Activated CD8-positive, alpha-beta T cell treated with anti-CD3 and anti-CD28 coated beads, Interleukin-2, amount 10 ng/mL, durations not matched to agents 7 days and 5 days (primary cell): ENCODE measurements at regions not wholly inside any gene's neighbourhood (a gene's known extent, or its start where the extent isn't known, plus 50 kb on each side); places are given as distances from the start of the nearest gene placed in this dataset.

ENCODE experiments used
- ATAC-seq: fragments of 150-1000 bp; cut with Tn5 transposase; one replicate; pipeline ENCODE4 v1.10.0; 2021; ENCODE audit warnings: moderate library complexity
- CTCF ChIA-PET: fragments of 350-600 bp; sonication (Branson Sonifier 250); formaldehyde crosslinking; loops from one replicate; lab custom pipeline; 2021; ENCODE audit warnings: antibody characterized with exemption; lab: Charles Lee
- POLR2A ChIA-PET: fragments of 350-600 bp; sonication (Branson Sonifier 250); formaldehyde crosslinking; loops from one replicate; lab custom pipeline; 2021; ENCODE audit warnings: antibody characterized with exemption; lab: Charles Lee
- DNase-seq: peaks from one replicate; pipeline ENCODE4 v3.0.0-alpha.2; 2020
- H3K27ac Mint-ChIP-seq: one replicate; pipeline ENCODE4 v1.8.0; 2021; ENCODE audit warnings: mild to moderate bottlenecking, mixed read lengths
- H3K27me3 Mint-ChIP-seq: one replicate; pipeline ENCODE4 v1.8.0; 2021; ENCODE audit warnings: low read depth, mixed read lengths
- H3K36me3 Mint-ChIP-seq: one replicate; pipeline ENCODE4 v1.8.0; 2021; ENCODE audit warnings: low read depth, mixed read lengths
- H3K4me1 Mint-ChIP-seq: one replicate; pipeline ENCODE4 v1.8.0; 2021; ENCODE audit warnings: low read depth, mixed read lengths
- H3K4me3 Mint-ChIP-seq: one replicate; pipeline ENCODE4 v1.8.0; 2021; ENCODE audit warnings: mild to moderate bottlenecking, mixed read lengths
- H3K9me3 Mint-ChIP-seq: one replicate; pipeline ENCODE4 v1.8.0; 2022; ENCODE audit warnings: mixed read lengths; ENCODE audit not compliant: insufficient read depth

DNA sequence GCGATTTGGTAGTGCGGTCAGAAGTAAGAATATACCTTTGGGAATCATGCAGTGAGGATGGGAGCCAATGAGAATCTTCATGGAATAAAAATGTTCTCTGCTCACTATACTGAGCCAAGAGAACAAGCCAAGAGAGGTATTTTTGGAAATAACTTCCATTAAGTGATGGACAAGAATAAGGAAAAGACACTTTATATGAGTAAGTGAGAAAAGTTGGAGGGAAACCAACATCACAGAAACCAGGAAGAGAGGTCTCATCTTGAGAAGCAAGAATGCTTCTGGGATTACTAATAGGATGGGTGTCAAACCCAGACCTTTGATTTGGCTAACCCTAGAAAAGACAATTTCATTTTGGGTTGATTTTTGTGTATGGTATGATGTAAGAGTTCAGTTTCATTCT lies 181.2 kb upstream of the JAG1 start:
- DNase-seq, result no peak
- no peak for ATAC-seq
- H3K9me3 Mint-ChIP-seq, result no peaks in the 10 kb centered on the region
- CTCF ChIA-PET, result no interaction called here
- H3K27ac Mint-ChIP-seq, result no peak overlapping the region
- no peaks in the 10 kb centered on the region for H3K27me3 Mint-ChIP-seq
- H3K4me3 Mint-ChIP-seq, result no peak overlapping the region
- POLR2A ChIA-PET, result no interaction called here
- H3K36me3 Mint-ChIP-seq, result no peaks in the 10 kb centered on the region
- no peaks in the 10 kb centered on the region for H3K4me1 Mint-ChIP-seq

DNA sequence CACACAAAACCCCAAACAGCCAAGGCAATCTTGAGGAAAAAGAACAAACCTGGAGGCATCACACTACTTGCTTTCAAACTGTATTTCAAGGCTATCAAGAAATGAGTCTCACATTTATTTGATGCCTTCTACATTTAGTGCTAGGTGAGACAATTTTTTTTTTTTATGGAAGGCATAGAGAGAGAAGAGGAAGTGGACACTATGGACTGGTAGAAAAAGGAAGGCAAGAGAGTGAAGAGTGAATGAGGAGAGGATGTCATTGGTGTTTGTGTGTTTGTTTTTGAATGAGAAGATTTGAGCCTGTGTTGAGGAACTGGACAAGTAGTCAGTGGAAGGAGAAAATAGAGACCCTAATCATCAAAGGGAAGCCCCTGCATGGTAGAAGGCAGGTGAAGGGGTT lies 182.0 kb upstream of the JAG1 start:
- H3K27me3 Mint-ChIP-seq, result no peaks in the 10 kb centered on the region
- H3K27ac Mint-ChIP-seq, result no peak overlapping the region
- H3K36me3 Mint-ChIP-seq, result no peaks in the 10 kb centered on the region
- no peak overlapping the region for H3K4me3 Mint-ChIP-seq
- no peaks in the 10 kb centered on the region for H3K4me1 Mint-ChIP-seq
- DNase-seq (no peak), ATAC-seq (no peak)
- ChIA-PET POLR2A (no interaction called here), CTCF (no interaction called here)
- no peaks in the 10 kb centered on the region for H3K9me3 Mint-ChIP-seq

DNA sequence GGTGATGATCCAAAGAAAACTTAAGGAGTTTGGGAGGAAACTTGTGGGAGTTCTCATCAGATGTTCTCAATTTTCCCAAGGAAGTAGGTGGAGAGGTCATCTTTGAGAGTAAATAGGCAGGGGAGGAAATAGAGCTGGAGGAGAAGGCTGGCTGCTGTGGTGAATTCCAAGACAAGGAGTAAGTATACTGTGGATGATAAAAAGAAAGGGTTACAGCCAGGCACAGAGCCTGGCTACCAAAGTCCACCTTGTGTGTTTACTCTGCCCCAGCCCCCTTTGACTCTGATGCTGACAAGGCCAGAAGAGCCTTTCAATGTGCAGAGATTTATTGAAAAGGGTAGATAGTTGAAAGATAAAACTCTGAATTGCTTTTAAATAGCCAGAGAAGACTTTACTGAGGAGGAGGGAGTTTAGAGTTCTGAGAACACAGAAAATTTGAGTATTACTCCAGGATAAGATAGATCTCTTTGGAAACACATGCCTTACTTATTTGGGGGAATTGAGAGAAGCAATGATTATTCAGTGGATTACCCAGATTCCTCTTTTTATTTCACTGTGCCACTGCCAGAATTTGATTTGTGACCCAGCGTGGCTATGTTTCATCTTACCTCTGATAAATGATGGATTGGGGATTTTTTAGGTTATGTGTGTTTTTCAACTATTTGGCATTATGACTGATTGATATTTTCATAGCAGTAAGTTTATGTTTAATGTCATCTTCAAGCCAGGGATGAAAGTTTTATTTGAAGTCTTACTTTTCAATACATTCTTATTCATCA lies 182.6 kb upstream of the JAG1 start:
- H3K4me1 Mint-ChIP-seq, result no peaks in the 10 kb centered on the region
- no peak overlapping the region for H3K4me3 Mint-ChIP-seq
- H3K36me3 Mint-ChIP-seq, result no peaks in the 10 kb centered on the region
- DNase-seq, result no peak
- H3K27me3 Mint-ChIP-seq, result no peaks in the 10 kb centered on the region
- no peak overlapping the region for H3K27ac Mint-ChIP-seq
- ATAC-seq, result no peak
- H3K9me3 Mint-ChIP-seq, result no peaks in the 10 kb centered on the region
- ChIA-PET CTCF (no interaction called here), POLR2A (no interaction called here)

DNA sequence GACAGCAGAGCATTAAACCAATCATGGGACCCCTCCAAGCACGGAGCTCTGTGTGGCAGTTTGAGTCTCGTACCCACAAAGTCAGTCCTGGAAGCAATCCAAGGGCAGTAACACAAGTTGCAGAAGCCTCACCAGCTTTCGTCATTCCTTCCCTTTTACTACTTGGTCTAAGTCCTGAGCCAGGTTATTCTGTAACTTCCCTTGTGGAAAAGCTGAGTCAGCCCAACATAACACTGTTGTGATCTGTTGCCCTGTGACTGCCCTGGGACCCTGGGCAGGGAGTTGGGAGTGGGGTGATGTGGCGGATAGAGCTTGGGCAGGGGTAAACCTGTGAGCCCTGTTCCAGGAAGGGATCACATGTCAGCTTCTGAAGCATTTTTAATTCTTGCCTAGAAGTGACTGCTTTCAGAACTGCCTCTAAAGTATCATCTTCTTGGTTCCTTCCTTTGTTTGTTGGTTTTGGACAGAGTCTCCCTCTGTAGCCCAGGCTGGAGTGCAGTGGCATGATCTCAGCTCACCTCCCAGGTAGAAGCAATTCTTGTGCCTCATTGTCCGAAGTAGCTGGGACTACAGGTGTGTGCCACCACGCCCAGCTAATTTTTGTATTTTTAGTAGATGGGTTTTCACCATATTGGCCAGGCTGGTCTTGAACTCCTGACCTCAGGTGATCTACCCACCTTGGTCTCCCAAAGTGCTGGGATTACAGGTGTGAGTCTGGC lies 183.7 kb upstream of the JAG1 start:
- H3K9me3 Mint-ChIP-seq, result no peaks in the 10 kb centered on the region
- ChIA-PET POLR2A (no interaction called here), CTCF (interaction anchor here (0.6 kb wide), 1 partner anchor 302 kb away, joined by 3 read pairs; no protein-coding TSS in a partner anchor)
- no peaks in the 10 kb centered on the region for H3K4me1 Mint-ChIP-seq
- DNase-seq (no peak), ATAC-seq (no peak)
- no peak overlapping the region for H3K4me3 Mint-ChIP-seq
- H3K36me3 Mint-ChIP-seq, result no peaks in the 10 kb centered on the region
- no peaks in the 10 kb centered on the region for H3K27me3 Mint-ChIP-seq
- H3K27ac Mint-ChIP-seq, result no peak overlapping the region

DNA sequence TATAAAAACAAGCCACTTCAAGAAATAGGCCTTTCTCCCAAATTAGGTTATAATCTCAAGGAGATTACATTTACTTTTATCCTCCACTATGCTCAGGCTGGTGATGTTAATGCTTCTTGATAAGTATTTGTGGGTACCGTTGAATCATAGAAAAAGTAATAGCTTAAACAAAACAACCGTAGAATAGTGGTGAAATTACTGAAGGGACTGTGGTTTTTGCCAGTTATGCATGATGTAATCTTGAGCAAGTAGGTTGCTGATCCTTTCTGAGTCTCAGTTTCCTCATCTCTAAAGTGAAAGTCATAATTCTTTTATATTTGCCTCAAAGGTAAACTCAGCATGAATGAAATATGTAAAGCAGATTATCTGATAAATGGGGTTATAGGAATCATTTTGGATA lies 187.3 kb upstream of the JAG1 start:
- no peak overlapping the region for H3K4me3 Mint-ChIP-seq
- ATAC-seq (no peak), DNase-seq (no peak)
- ChIA-PET CTCF (no interaction called here), POLR2A (no interaction called here)
- H3K9me3 Mint-ChIP-seq, result no peaks in the 10 kb centered on the region
- H3K4me1 Mint-ChIP-seq, result no peaks in the 10 kb centered on the region
- H3K36me3 Mint-ChIP-seq, result no peaks in the 10 kb centered on the region
- no peak overlapping the region for H3K27ac Mint-ChIP-seq
- no peaks in the 10 kb centered on the region for H3K27me3 Mint-ChIP-seq

DNA sequence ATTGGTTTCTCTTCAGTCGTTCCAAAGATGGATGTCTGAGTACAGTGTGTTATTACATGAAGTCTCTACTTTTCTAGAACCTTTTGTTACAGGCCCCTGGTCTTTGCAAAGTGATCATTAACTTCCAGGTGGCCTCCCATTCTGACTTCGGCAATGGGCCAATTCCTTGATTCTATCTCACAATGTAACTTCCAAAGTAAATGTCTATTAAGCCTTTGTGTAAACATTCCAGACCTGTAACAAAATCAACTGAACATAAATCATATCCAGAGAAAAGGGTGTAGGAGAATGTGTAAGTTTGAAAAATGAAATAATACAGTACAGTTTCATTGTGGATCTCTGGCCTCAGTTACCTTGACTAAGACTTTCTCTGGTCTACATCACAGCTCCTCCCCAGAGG lies 187.8 kb upstream of the JAG1 start:
- Mint-ChIP-seq H3K4me1 (no peaks in the 10 kb centered on the region), H3K27me3 (no peaks in the 10 kb centered on the region), H3K27ac (no peak overlapping the region), H3K36me3 (no peaks in the 10 kb centered on the region), H3K4me3 (no peak overlapping the region), H3K9me3 (no peaks in the 10 kb centered on the region)
- DNase-seq (no peak), ATAC-seq (no peak)
- CTCF ChIA-PET, result no interaction called here
- POLR2A ChIA-PET, result no interaction called here

DNA sequence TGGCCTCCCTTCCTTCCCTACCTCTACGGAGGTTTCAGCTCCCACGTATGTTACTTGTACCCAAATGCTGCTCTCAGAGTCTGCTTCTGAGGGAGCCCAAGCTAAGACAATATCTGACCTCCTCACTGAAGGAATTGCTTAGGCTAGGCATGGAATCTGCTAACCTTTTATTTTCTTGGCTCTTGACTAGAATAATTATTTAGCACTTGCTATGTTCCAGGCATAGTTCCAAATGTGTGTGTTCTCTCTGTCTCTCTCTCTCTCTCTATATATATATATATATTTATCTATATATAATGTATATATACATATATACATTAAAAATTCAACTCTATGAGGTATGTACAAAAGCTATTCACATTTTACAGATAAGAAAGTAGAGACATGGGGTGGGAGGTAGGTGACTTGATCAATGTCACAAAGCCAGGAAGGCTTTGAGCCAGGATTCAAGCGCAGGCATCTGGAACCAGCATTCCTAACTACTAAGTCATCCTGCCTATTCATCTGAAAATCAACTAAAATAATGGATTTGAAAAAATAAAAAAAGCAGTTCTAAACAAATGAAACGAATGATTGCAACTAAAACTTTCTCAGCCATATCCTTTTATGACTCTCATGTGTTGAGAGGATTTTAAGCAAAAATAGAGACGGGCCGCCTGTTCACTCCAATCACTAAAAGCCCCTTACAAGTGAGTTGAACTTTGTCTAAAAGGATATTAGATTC lies 189.7 kb upstream of the JAG1 start:
- Mint-ChIP-seq H3K36me3 (no peaks in the 10 kb centered on the region), H3K27ac (no peak overlapping the region), H3K4me3 (no peak overlapping the region), H3K9me3 (no peaks in the 10 kb centered on the region), H3K4me1 (no peaks in the 10 kb centered on the region), H3K27me3 (no peaks in the 10 kb centered on the region)
- POLR2A ChIA-PET, result no interaction called here
- DNase-seq (no peak), ATAC-seq (no peak)
- CTCF ChIA-PET, result no interaction called here

DNA sequence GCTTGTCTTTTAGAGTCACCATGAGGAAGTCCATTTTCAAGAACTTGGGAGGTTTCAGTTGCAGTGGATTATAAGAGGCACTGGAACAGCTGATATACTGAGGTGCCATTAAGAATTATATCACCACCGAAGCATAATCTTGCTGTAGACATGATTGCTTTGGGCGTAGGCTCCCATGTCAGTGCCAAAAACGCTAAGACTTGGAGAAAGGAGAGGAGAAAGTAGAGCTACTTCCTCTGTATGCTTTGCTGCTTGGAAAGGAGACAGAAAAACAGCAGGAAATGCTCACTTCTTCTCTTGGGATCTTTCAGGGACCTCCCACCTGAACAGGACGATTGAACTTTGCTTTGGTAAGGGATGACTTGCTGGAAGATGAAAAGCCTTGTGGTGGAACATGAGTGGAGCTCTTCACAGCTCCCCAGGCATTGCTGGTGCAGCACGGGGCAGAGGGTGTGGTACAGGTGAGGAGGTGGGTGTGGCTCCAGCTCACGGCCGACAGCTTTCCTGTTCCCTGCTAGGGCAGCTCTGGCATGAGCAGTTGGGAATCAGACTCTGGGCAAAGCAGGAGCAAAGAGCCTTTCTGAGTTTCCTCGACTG lies 190.4 kb upstream of the JAG1 start:
- H3K9me3 Mint-ChIP-seq, result no peaks in the 10 kb centered on the region
- ATAC-seq, result no peak
- DNase-seq, result no peak
- CTCF ChIA-PET, result no interaction called here
- no peaks in the 10 kb centered on the region for H3K4me1 Mint-ChIP-seq
- no peaks in the 10 kb centered on the region for H3K27me3 Mint-ChIP-seq
- H3K4me3 Mint-ChIP-seq, result no peak overlapping the region
- POLR2A ChIA-PET, result no interaction called here
- no peaks in the 10 kb centered on the region for H3K36me3 Mint-ChIP-seq
- H3K27ac Mint-ChIP-seq, result no peak overlapping the region

DNA sequence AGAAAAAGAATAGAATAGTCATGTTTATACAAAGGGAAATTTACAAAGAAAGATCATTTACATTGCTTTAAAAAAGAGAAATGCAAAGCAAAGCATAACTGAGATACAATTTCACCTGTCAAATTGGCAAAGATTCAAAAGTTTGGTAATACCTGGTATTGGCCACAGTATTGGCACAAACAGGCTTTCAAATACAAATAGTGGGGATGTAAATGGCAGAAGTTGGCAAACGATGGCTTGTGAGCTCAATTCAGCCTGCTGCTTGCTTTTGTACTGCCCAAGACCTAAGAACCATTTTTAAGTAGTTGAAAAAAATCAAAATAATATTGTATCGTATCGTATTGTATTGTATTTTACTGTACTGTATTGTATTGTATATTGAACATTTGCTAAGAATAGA lies 194.5 kb upstream of the JAG1 start:
- ATAC-seq, result no peak
- ChIA-PET CTCF (no interaction called here), POLR2A (no interaction called here)
- Mint-ChIP-seq H3K4me1 (no peaks in the 10 kb centered on the region), H3K36me3 (no peaks in the 10 kb centered on the region), H3K9me3 (no peaks in the 10 kb centered on the region), H3K27ac (no peak overlapping the region), H3K4me3 (no peak overlapping the region), H3K27me3 (no peaks in the 10 kb centered on the region)
- DNase-seq, result no peak

DNA sequence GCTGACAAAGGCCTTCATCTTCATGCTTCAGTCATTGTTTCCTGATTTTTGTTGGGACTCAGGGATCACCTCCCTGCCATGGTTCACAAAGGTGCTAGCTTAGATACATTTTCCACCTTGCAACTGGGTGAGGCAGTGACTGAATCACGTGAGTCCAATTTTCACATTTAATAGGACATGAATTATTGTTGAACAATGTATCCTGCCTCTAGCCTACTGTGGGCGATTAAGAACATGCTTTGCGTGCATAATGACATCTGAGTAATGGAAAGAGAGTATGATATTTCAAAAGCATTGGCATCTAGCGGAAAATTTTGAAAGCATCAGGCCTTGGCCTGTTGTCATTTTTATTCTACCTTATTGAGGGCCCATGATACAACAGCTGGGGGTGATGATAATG lies 199.2 kb upstream of the JAG1 start:
- ChIA-PET CTCF (no interaction called here), POLR2A (no interaction called here)
- H3K4me3 Mint-ChIP-seq, result no peak overlapping the region
- no peaks in the 10 kb centered on the region for H3K4me1 Mint-ChIP-seq
- H3K9me3 Mint-ChIP-seq, result peaks cover 5% of the 10 kb centered on the region
- no peaks in the 10 kb centered on the region for H3K27me3 Mint-ChIP-seq
- no peak overlapping the region for H3K27ac Mint-ChIP-seq
- no peak for ATAC-seq
- H3K36me3 Mint-ChIP-seq, result no peaks in the 10 kb centered on the region
- no peak for DNase-seq

DNA sequence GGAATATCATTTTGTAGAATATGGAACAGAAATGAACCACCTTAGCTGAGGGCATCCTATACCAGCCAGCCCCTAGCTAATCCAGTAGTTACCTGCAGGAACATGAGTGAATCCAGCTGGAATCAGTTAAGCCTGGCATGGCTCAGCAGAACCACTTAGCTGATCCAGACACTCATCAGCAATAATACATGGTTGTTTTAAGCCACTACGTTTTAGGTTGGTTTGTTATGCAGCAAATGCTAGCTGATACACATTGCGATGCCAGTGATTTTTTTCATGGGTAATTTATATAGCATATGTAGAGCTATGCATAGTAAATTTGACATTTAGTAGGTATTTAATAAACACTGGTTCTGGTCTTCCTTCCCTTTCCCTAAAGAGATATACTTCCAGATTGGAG lies 201.9 kb upstream of the JAG1 start:
- CTCF ChIA-PET, result no interaction called here
- DNase-seq, result no peak
- peaks cover 5% of the 10 kb centered on the region for H3K9me3 Mint-ChIP-seq
- H3K4me3 Mint-ChIP-seq, result no peak overlapping the region
- no peak overlapping the region for H3K27ac Mint-ChIP-seq
- no peaks in the 10 kb centered on the region for H3K27me3 Mint-ChIP-seq
- POLR2A ChIA-PET, result no interaction called here
- ATAC-seq, result no peak
- H3K36me3 Mint-ChIP-seq, result no peaks in the 10 kb centered on the region
- H3K4me1 Mint-ChIP-seq, result no peaks in the 10 kb centered on the region

DNA sequence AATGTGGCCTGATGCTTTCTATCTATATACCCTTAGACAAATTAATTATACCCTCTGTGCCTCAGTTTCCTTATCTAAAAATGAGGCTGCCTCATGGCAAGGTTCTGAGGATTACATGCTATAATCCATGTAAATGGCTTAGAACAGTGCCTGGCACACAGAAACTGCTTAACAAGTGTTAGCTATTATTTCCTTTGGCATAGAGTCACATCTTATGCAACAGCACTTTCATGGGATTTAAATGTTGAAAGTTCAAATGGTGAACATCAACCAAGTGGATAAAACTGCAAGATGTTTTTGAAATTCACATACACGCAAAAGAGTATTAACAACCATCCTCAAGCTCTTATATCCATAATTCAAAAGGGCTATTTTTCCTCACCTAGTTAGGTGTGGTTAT lies 202.8 kb upstream of the JAG1 start:
- H3K27me3 Mint-ChIP-seq, result no peaks in the 10 kb centered on the region
- H3K27ac Mint-ChIP-seq, result no peak overlapping the region
- no peak for ATAC-seq
- DNase-seq, result no peak
- POLR2A ChIA-PET, result no interaction called here
- peaks cover 5% of the 10 kb centered on the region for H3K9me3 Mint-ChIP-seq
- no peaks in the 10 kb centered on the region for H3K4me1 Mint-ChIP-seq
- no peak overlapping the region for H3K4me3 Mint-ChIP-seq
- CTCF ChIA-PET, result no interaction called here
- H3K36me3 Mint-ChIP-seq, result no peaks in the 10 kb centered on the region
